HEK293 (cell line): ENCODE measurements at regions not wholly inside any gene's neighbourhood (a gene's known extent, or its start where the extent isn't known, plus 50 kb on each side); places are given as distances from the start of the nearest gene placed in this dataset.

Experiments
- CTCF ChIA-PET: fragments of 350-600 bp; formaldehyde crosslinking; extraction: SDS; loops from one replicate; lab custom pipeline; 2021; ENCODE audit warnings: antibody characterized with exemption; lab: Yijun Ruan, JAX
- POLR2A ChIA-PET: fragments of 300-600 bp; formaldehyde crosslinking; extraction: SDS; loops from one replicate; lab custom pipeline; 2020; ENCODE audit warnings: antibody characterized with exemption, inconsistent platforms; lab: Yijun Ruan, JAX
- H3K27ac ChIP-seq: fragments of 200-500 bp; sonication (Bioruptor generic); 2 replicates; pipeline ENCODE4 v1.5.1; 2014; ENCODE audit warnings: low read depth, low read length, control low read depth, inconsistent platforms; ENCODE audit errors: extremely low read depth
- H3K36me3 ChIP-seq, 2 experiments: fragments of 200-500 bp in 1 of 2; sonication (Bioruptor generic) in 1 of 2; 1 replicate in 1 of 2; 2 replicates in 1 of 2; pipeline ENCODE4 v1.5.1; 2014 to 2017; ENCODE audit warnings: inconsistent platforms in 2 of 2, low read length in 2 of 2; ENCODE audit not compliant: control insufficient read depth in 2 of 2, insufficient read depth in 1 of 2
- H3K4me1 ChIP-seq: fragments of 200-500 bp; sonication (Bioruptor generic); 2 replicates; pipeline ENCODE4 v1.5.1; 2014; ENCODE audit warnings: mild to moderate bottlenecking, low read length, inconsistent platforms; ENCODE audit not compliant: control insufficient read depth, insufficient read depth
- H3K4me3 ChIP-seq: 2 replicates; pipeline ENCODE4 v1.5.1; 2011; ENCODE audit warnings: low read depth, mild to moderate bottlenecking, control low read depth, low read length, moderate library complexity
- H3K9me3 ChIP-seq: fragments of 200-500 bp; sonication (Bioruptor generic); 2 replicates; pipeline ENCODE4 v1.5.1; 2014; ENCODE audit warnings: low read depth, low read length, inconsistent platforms; ENCODE audit not compliant: control insufficient read depth, insufficient read depth
- HOXC10 ChIP-seq: sonication (generic); formaldehyde crosslinking; IDR thresholded peaks from 2 replicates; pipeline ENCODE4 v1.8.1; 2023; ENCODE audit warnings: mild to moderate bottlenecking, missing genetic modification reagents
- KLF7 ChIP-seq: fragments of 450-650 bp; formaldehyde crosslinking; IDR thresholded peaks from 2 replicates; pipeline ENCODE4 v1.5.1; 2016; ENCODE audit warnings: missing biosample characterization, missing genetic modification characterization, borderline replicate concordance
- SP3 ChIP-seq: fragments of 450-650 bp; formaldehyde crosslinking; IDR thresholded peaks from 2 replicates; pipeline ENCODE4 v1.5.1; 2016; ENCODE audit warnings: missing biosample characterization, missing genetic modification characterization
- ZNF114 ChIP-seq: fragments of 450-650 bp; formaldehyde crosslinking; IDR thresholded peaks from 2 replicates; pipeline ENCODE4 v1.5.0; 2017; ENCODE audit warnings: missing biosample characterization, missing genetic modification characterization
- ZNF2 ChIP-seq: fragments of 450-650 bp; formaldehyde crosslinking; IDR thresholded peaks from 2 replicates; pipeline ENCODE4 v1.5.1; 2016; ENCODE audit warnings: missing biosample characterization, missing genetic modification characterization
- ZNF24 ChIP-seq: fragments of 450-650 bp; formaldehyde crosslinking; IDR thresholded peaks from 2 replicates; pipeline ENCODE4 v1.5.1; 2016; ENCODE audit warnings: missing biosample characterization, missing genetic modification characterization
- ZNF394 ChIP-seq: fragments of 450-650 bp; formaldehyde crosslinking; IDR thresholded peaks from 2 replicates; pipeline ENCODE4 v1.5.1; 2016; ENCODE audit warnings: missing biosample characterization, missing genetic modification characterization, mild to moderate bottlenecking, moderate library complexity, borderline replicate concordance
- ZNF423 ChIP-seq: fragments of 450-650 bp; formaldehyde crosslinking; IDR thresholded peaks from 2 replicates; pipeline ENCODE4 v1.5.1; 2016; ENCODE audit warnings: missing biosample characterization, missing genetic modification characterization
- ZNF518A ChIP-seq: fragments of 450-650 bp; formaldehyde crosslinking; conservative IDR thresholded peaks from 2 replicates; pipeline ENCODE4 v1.5.1; 2016; ENCODE audit warnings: low read depth, missing biosample characterization, missing genetic modification characterization
- ZNF792 ChIP-seq: fragments of 450-650 bp; formaldehyde crosslinking; IDR thresholded peaks from 2 replicates; pipeline ENCODE4 v1.5.1; 2016; ENCODE audit warnings: missing biosample characterization, missing genetic modification characterization
- ZNF843 ChIP-seq: fragments of 450-650 bp; formaldehyde crosslinking; IDR thresholded peaks from 2 replicates; pipeline ENCODE4 v1.5.1; 2016; ENCODE audit warnings: missing biosample characterization, missing genetic modification characterization
- ZSCAN18 ChIP-seq: fragments of 450-650 bp; formaldehyde crosslinking; IDR thresholded peaks from 2 replicates; pipeline ENCODE4 v1.5.1; 2016; ENCODE audit warnings: missing biosample characterization, missing genetic modification characterization

- TF ChIP-seq ZSCAN18 = no peak
- no peak for TF ChIP-seq SP3
- TF ChIP-seq ZNF114 = no peak
- no peak for TF ChIP-seq KLF7 (tag by site-specific recombination)
- TF ChIP-seq ZNF518A (tag by site-specific recombination) = no peak
- TF ChIP-seq HOXC10 (CRISPR knock-in tag) = no peak
- no peak for TF ChIP-seq ZNF24 (tag by site-specific recombination)
- no peak for TF ChIP-seq ZNF843
- TF ChIP-seq ZNF792 (tag by site-specific recombination) = no peak
- no peak for TF ChIP-seq ZNF423
- TF ChIP-seq ZNF394 = no peak
- TF ChIP-seq ZNF2 (tag by site-specific recombination) = no peak
- Histone ChIP-seq H3K9me3 (peaks cover 5% of the 10 kb centered on the region; the same call in 1 of the 2 replicates), H3K4me3 (no peak overlapping the region), H3K27ac (no peak overlapping the region), H3K4me1 (no peaks in the 10 kb centered on the region), H3K36me3 (no peaks in the 10 kb centered on the region)
- CTCF ChIA-PET = interaction anchor here (1.1 kb wide), 1 partner anchor 285 kb away, joined by 7 read pairs; no protein-coding TSS in a partner anchor
- POLR2A ChIA-PET = no interaction called here
These were observed 4746.2 kb upstream of the OR11H1 start for GRCh38 chr22:10781571-10782403.
